ENCODE measurements at regions not wholly inside any gene's neighbourhood (a gene's known extent, or its start where the extent isn't known, plus 50 kb on each side); places are given as distances from the start of the nearest gene placed in this dataset.
"Not testable (repeated sequence)": the region's sequence is repeated elsewhere in the genome, so short reads cannot be mapped to it uniquely, and the experiment has no call there.

- DNase-seq: peak; percentile 29
Observed at GRCh38 chr11:90455347-90455920, 232.6 kb upstream of the CHORDC1 start.

- no peak for DNase-seq
Observed at GRCh38 chr11:90453525-90453924, 230.7 kb upstream of the CHORDC1 start.

GRCh38 chr11:90449606-90450005, 226.8 kb upstream of the CHORDC1 start:
- no peak for DNase-seq

- no peak for DNase-seq
Observed at GRCh38 chr11:90448256-90448655, 225.4 kb upstream of the CHORDC1 start.

GRCh38 chr11:90447618-90448017, 224.8 kb upstream of the CHORDC1 start:
- no peak for DNase-seq

- DNase-seq: no peak
Observed at GRCh38 chr11:90446207-90446606, 223.4 kb upstream of the CHORDC1 start.

GRCh38 chr11:90438069-90438468, 215.2 kb upstream of the CHORDC1 start:
- no peak for DNase-seq

- no peak for DNase-seq
Observed at GRCh38 chr11:90434858-90435257, 212.0 kb upstream of the CHORDC1 start.

- no peak for DNase-seq
Observed at GRCh38 chr11:90428836-90429235, 206.0 kb upstream of the CHORDC1 start.

GRCh38 chr11:90426442-90426841, 203.6 kb upstream of the CHORDC1 start:
- DNase-seq: no peak

- no peak for DNase-seq
Observed at GRCh38 chr11:90423378-90423777, 200.5 kb upstream of the CHORDC1 start.

GRCh38 chr11:90422787-90423186, 199.9 kb upstream of the CHORDC1 start:
- not testable (repeated sequence) for DNase-seq

GRCh38 chr11:90414221-90414620, 191.4 kb upstream of the CHORDC1 start:
- DNase-seq: no peak

- DNase-seq: no peak
Observed at GRCh38 chr11:90407350-90407749, 184.5 kb upstream of the CHORDC1 start.

GRCh38 chr11:90392692-90393091, 169.8 kb upstream of the CHORDC1 start:
- DNase-seq: no peak

- DNase-seq: no peak
Observed at GRCh38 chr11:90391756-90392155, 168.9 kb upstream of the CHORDC1 start.

- DNase-seq: no peak
Observed at GRCh38 chr11:90380206-90380605, 157.4 kb upstream of the CHORDC1 start.

GRCh38 chr11:90373971-90374370, 151.1 kb upstream of the CHORDC1 start:
- no peak for DNase-seq

GRCh38 chr11:90364527-90364926, 141.7 kb upstream of the CHORDC1 start:
- DNase-seq: no peak

GRCh38 chr11:90363739-90364138, 140.9 kb upstream of the CHORDC1 start:
- no peak for DNase-seq

GRCh38 chr11:90355200-90355599, 132.4 kb upstream of the CHORDC1 start:
- DNase-seq: no peak

GRCh38 chr11:90349731-90350130, 126.9 kb upstream of the CHORDC1 start:
- DNase-seq: no peak

- no peak for DNase-seq
Observed at GRCh38 chr11:90344546-90344945, 121.7 kb upstream of the CHORDC1 start.

GRCh38 chr11:90343673-90344072, 120.8 kb upstream of the CHORDC1 start:
- DNase-seq: no peak

- DNase-seq: no peak
Observed at GRCh38 chr11:90341986-90342385, 119.1 kb upstream of the CHORDC1 start.

GRCh38 chr11:90332415-90332814, 109.6 kb upstream of the CHORDC1 start:
- no peak for DNase-seq
